ENCODE measurements at regions not wholly inside any gene's neighbourhood (a gene's known extent, or its start where the extent isn't known, plus 50 kb on each side); places are given as distances from the start of the nearest gene placed in this dataset.

GRCh38 chr11:121886005-121886734 is 229.8 kb downstream of the BLID start:
- TF ChIP-seq CTCF (conservative IDR thresholded peaks at IDR 0.05) (no peak), ZFX (IDR thresholded peaks at IDR 0.05) (no peak)

Measured in C4-2B (cell line).